ENCODE measurements at regions not wholly inside any gene's neighbourhood (a gene's known extent, or its start where the extent isn't known, plus 50 kb on each side); places are given as distances from the start of the nearest gene placed in this dataset.

DNA sequence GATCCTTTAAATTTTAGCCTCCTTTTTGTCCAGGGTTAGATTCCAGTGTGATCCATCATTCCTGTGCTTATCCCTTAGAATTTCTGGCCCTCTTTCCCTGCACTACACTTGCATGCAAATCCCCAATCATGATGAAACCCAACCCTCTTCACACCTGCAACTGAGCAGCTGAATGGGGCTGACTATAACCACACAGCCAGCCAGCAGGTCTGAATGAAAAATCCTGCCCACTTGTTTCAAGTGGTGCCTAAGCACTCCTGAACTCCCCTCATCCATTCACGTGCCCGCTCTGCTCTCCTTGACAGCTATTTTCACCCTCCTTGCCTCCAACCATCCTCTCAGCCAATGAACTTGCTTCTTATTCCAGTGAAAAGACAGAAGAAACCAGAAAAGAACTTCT lies 80.5 kb upstream of the AFF3 start:
- peak; percentile 77 for DNase-seq

GRCh38 chr2:100218552-100218951 lies 76.2 kb upstream of the AFF3 start:
- no peak for DNase-seq

- no peak for DNase-seq
Observed at GRCh38 chr2:100217323-100217722, 74.9 kb upstream of the AFF3 start.

DNA sequence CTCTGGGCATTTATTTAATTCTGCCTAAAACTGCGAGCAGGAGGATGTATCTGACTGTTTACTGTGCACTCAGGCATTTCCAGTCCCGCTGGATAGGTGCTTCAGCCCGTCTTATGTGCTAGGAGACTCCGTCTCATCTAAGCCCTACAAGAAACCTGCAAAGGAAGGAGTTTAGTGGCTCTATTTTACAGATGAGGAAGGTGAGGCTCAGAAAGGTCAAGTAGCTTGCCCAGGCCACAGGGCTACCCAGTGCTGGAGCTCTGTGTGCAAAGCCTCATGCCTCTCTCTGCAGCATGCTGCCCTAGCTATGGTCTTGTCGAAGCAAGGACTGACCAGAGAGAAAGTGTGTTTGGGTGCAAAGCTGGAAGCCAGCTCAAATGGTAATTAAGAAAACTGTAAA lies 73.6 kb upstream of the AFF3 start:
- no peak for DNase-seq

DNA sequence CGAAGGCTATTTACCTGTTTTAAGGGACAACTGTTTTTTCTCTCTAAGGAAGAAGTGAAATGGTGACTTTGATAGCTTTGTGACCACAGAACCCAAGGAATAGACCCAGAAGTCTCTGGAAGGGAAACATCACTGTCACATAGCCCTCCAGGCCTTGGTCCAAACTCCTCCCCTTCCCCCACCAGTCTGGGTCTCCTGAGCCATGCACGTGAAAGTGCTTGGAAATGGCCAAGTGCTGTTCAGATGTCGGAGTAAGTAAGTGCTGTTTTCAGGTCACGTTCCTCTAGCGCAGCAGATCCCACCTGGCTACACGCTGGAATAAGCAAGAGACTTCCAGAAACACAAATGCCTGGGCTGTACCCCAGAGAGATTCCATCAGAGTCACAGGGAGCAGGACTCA lies 73.0 kb upstream of the AFF3 start:
- no peak for DNase-seq

GRCh38 chr2:100214265-100214971 lies 72.0 kb upstream of the AFF3 start:
- no peak for DNase-seq

DNA sequence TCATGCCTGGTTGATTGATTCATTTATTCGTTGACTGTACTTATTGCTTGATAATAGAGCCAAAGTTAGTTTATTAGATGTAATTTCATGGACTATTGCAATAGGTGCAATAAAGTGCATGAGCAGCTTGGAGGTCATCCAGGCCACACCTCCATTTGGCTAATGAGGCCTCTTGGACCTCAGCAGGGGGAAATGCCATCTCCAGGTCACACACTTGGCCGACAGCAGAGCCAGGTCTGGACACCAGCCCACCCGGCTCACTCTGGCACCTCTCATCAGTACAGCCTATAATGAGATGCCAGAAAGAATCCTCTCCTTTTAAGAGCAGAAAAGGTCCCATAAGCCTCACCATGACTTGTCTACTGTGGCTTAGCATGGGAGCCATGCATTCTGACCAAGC lies 71.2 kb upstream of the AFF3 start:
- no peak for DNase-seq

GRCh38 chr2:100212850-100213249 lies 70.5 kb upstream of the AFF3 start:
- DNase-seq, result no peak

GRCh38 chr2:100211521-100211920 lies 69.1 kb upstream of the AFF3 start:
- no peak for DNase-seq

- DNase-seq, result no peak
Observed at GRCh38 chr2:100208141-100208770, 65.9 kb upstream of the AFF3 start.

- DNase-seq, result no peak
Observed at GRCh38 chr2:100207411-100207885, 65.1 kb upstream of the AFF3 start.

DNA sequence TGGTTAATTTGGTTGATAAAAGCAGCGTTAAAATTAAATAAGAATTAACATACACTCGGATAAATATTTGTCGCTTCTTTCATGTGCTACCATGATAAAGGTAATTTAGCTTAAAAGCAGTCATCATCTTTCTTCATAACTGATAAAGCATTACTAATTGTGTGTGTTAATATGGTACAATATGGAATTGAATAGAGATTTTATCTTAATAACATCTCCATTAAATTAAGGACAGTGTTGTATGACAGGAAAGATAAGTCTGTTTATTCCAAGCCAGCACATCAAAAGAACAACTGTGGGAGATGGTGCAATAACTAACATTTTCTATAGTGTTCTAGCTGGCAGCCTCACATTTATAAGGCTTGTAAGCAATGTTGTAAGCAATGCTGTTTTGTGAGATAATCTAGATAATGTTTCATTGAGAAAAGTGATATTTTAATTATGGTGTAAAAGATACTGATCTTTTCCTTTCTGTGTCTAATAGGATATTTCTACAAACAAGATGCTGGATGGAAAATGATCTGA lies 64.4 kb upstream of the AFF3 start:
- DNase-seq, result no peak

DNA sequence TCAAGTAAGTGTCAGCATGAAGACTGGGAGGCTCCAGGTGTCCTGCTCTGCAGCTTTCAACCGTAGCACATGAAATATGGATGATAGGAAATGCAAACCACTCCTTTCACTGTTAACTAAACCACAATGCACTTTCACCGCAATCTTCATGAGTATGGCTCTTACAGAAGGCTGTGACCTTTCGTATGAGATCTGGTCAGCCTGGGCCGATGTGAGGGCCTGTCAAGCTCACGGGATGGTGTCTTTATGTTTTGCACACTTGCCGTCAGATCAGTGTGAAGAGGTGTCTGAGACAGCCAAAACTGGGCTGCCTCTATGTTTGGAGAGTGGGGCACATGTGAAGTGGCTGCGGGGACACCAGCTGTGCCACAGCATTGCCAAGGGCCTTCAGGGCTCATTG lies 62.8 kb upstream of the AFF3 start:
- DNase-seq, result no peak

DNA sequence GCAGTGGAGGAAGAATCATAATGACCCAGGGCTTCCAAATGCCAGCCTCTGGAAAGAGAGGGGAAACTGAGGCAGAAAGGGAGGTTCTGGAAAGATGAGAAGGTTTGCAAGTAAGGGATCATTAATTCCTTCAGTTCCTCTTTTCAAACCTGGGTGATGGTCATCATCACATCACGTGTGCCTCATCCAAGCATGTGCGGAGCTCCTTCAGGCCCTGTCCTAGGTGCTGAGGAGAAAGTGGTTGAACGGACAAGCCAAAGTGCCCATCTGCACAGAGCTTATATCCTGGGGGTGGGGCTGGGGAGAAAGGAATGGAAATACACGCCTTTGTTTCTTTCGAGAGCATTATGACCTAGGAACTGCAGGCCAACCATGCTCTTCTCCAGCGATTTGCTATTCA lies 60.2 kb upstream of the AFF3 start:
- no peak for DNase-seq

DNA sequence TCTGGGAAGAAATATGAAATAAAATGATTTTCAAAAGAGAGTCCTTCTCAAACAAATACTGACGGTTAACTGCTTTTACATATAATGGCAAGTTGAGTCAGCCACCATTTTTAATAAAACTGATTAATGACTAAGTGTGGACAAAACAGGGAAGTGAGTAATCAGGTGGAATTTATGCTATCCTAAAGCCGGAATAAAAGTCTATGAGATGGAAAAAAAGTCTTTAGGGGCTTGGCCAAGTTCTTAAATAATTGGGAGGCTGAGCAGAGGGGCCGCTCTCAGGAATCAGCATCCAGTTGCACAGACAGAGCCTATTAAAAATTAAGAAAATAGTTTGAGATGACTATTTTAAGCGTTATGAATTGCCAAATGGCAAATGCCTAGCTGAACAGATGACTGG lies 58.6 kb upstream of the AFF3 start:
- DNase-seq, result no peak

DNA sequence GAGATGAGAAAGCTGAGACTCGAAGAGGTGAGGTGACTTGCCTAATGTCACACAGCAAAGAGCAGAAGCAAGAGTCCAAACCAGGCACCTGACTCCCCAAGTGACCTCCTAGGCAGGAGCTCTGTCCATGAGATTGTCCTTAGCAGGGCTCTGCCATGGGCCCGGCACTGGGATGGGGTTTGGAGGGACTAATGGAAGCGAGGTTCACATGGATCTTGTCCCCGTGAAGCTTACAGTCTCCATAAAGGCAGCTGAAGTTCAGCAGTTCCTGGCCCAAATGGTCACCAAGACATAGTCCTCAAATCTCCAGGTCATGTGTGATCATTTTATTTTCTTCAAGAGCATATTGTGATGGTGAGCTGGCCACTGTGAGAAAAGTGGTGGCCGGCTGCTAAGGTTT lies 57.0 kb upstream of the AFF3 start:
- no peak for DNase-seq

DNA sequence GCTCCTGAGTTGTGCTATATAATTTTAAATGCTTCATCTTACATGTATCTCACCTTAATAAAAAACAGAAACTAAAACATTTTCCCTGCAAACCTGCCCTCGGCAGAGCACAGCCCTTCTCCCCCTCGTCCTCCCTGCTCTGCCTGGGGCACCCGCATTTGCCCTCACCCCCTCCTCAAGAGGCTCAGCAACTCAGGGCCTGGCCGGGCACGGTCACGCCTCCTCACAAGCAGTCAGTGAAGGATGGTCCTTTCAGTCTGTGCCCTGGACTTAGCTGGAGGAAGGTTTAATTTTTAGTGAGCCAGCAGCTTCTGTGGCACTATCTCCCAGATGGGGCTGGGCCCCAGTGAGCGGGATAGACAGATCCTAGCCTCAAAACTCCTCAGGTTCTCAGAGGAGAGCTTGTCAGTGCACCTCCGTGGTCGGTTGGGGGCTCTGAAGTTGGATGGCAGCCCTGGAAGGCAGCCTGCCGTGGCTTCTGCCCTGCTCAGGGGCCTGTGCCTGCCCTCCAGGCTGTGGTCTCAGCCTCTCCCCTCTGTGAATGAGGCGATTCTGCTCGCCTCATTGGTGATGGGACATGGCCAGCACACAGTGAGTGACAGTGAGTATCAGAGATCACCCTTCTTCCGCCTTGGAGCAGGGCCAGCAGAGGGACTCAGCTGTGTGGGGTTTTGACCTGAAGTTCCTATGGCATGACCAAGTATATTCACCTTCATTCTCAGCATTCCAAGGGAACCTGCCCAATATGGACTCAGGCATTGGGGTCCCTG lies 56.3 kb upstream of the AFF3 start:
- DNase-seq, result no peak

GRCh38 chr2:100197631-100198153 lies 55.3 kb upstream of the AFF3 start:
- DNase-seq, result no peak

DNA sequence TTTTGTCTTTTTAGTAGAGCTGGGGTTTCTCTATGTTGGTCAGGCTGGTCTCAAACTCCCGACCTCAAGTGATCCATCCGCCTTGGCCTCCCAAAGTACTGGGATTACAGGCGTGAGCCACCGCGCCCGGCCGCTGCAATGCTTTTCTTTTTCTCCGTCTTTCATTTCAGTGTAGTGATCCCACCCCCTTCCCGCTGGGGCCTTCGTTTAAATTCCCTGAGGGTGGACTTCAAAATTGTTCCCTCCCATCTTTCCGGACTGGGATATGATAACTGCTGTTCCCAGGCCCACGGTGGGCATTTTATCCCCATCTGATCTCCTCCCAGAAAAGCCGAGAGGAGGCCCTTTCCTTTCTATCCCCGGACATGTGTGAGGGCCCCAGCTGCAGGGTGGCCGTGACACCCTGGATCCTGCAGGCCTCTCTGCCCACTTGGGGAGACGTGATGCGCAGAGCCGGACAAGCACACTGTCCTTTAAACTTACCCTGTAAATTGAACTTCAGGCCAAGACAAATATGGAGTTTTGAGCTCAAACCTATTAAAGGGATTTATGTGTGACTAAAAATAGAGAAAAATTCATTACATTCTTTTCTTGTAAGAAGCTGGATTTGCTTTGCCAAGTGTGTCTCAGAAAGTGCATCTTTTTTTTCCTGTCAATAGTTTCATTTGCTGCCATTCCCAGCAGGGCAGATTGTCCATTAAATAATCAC lies 54.5 kb upstream of the AFF3 start:
- DNase-seq, result no peak

DNA sequence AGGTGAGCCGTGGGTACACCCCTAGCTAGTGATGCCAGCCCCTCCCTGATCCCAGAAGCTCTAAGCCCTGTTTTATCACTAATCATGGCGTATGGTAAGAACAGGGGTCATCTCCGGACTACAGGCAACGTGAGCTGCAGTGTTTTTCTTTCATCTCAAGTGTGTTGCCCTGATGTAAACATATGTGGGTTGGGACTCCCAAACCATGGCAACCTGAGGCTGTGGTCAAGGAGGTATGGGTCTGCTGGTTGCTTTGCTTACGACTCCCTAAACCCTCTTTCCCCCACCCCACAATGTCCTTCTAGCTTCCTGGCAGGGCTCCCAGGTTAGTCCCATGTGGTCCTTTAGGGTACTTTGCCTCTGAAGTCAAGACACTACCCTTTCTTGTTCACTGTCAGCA lies 53.6 kb upstream of the AFF3 start:
- DNase-seq, result no peak

DNA sequence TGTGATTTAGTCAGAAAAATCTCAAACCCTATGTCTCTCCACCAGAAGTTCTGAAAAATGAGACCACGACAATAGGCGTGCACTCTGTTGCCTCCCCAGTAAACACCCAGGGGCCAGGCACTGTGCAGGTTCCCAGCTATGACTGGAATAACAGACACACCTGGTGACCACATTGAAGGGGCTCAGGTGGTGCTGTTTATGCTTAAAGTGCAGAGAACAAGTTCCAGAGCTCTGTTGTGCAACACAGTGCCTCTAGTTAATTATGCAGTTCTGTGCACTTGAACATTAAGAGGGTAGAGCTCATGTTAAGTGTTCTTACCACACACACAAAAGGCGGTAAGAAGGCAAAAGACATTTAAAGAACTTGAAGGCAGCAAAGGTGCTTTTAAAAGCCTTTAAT lies 52.6 kb upstream of the AFF3 start:
- DNase-seq, result no peak

DNA sequence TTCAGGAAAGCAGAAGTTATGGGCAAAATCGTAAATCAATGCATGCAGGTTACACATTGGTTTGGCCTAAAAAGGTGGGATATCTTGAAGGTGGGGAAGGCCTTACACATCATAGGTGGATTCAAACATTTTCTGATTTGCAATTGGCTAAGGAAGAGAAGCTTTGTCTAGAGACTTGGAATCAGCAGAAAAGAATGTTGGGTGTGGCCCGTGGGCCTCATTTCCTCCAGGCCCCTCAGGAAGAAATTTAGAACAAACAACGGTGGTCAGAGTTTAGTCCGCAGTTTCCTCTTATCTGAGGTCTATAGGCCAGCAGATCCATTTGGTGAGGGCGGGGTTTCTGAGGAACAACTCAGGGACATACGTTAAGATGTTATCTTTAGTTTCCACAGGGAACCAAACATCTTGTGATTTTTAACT lies 50.9 kb upstream of the AFF3 start:
- DNase-seq, result no peak

DNA sequence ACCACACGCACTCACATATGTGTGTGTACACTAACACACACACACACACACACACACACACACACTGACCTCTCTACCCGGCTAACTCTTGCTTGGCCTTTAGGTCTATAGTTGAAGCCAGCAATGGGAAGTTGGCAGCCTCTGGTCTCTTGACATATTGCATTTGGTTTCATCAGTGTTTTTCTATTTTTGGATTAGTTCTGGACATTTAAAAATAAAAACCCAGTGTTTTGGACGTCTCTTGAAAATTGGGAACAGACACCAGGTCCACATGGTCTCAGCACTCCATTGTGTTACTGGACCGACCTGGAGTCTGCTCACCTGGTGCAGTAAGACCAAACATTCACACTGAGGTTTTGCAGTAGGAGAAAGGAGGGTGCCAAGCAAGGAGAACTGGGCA lies 50.4 kb upstream of the AFF3 start:
- no peak for DNase-seq

All from NCI-H2029 treated with DMSO at 0.1 percent for 48 hours (cell line).